GM18499 (cell line): ENCODE measurements at regions not wholly inside any gene's neighbourhood (a gene's known extent, or its start where the extent isn't known, plus 50 kb on each side); places are given as distances from the start of the nearest gene placed in this dataset.

ENCODE experiments used
- ATAC-seq: cut with Tn5 transposase; IDR thresholded peaks from one replicate; pipeline ENCODE4 v1.9.1; 2021; ENCODE audit warnings: moderate number of reproducible peaks; ENCODE audit not compliant: insufficient read depth, unreplicated experiment

- ATAC-seq: no peak
Observed at GRCh38 chr12:25013061-25013460, 64.2 kb upstream of the BCAT1 start.

DNA sequence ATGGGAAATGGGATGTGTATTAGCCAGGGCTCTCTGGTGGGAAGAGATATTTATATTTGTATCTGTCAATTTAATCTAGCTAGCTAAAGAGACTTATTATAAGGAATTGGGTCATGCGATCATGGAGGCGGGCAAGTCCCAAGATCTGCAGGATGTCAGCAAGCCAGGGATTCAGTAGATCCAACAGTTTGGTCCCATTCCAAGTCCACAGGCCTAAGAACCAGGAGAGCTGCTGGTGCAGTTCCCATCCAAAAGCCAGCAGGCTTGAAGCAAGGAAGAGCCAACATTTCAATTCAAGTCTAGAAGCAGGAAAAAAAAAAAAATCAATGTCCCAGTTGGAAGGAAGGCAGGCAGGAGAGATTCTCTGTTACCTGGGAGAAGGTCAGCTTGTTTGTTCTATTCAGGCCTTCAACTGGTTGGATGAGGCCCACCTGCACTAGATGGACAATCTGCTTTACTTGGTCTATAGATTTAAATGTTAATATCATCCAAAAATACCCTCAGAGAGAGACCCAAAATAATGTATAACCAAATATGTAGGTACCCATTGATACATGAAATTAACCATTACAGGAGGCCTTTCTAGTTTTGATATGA lies 60.7 kb upstream of the BCAT1 start:
- ATAC-seq: no peak

GRCh38 chr12:25005376-25005775 lies 56.5 kb upstream of the BCAT1 start:
- no peak for ATAC-seq

DNA sequence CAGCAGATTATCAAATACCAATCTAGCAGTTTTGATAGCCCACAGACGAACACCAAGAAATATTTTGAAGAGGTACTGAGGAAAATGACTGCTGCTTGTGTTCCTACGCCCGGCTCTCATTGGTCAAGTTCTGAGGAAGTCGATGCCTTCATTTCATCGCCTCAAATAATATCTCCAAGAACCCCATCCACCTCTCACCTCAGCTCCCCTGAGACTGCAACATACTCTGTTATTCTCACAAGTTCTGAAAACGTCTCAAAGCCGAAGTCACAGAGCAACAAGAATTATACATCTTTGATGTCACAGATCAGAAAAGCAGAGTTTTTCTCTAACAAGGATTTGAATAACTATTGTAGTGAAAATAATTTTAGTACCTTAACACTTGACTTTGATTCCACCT lies 55.5 kb upstream of the BCAT1 start:
- no peak for ATAC-seq

- ATAC-seq: no peak
Observed at GRCh38 chr12:25001311-25001710, 52.4 kb upstream of the BCAT1 start.
